GM18502 (cell line): ENCODE measurements at regions not wholly inside any gene's neighbourhood (a gene's known extent, or its start where the extent isn't known, plus 50 kb on each side); places are given as distances from the start of the nearest gene placed in this dataset.

Source experiments
- ATAC-seq: cut with Tn5 transposase; IDR thresholded peaks from one replicate; pipeline ENCODE4 v1.9.1; 2021; ENCODE audit warnings: mild to moderate bottlenecking; ENCODE audit not compliant: unreplicated experiment, poor library complexity

DNA sequence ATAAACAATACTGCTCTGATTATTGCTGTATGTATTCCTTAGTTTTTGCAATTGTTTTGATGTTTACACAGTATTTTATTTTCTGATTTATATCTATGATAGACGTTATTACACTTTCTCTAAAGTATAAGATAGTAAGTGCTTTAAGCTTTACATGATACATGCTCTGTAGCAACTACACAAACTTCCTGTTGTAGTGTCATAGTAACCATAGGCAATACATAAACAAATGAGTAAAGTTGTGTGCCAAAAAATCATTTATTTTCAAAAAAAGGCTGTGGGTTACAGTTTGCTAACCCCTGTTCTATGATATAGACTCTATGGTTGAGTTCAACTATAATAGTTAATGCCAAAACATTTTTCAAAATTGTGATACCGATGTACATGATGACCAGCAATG, 1156.4 kb downstream of the AMY1C start:
- no peak for ATAC-seq

DNA sequence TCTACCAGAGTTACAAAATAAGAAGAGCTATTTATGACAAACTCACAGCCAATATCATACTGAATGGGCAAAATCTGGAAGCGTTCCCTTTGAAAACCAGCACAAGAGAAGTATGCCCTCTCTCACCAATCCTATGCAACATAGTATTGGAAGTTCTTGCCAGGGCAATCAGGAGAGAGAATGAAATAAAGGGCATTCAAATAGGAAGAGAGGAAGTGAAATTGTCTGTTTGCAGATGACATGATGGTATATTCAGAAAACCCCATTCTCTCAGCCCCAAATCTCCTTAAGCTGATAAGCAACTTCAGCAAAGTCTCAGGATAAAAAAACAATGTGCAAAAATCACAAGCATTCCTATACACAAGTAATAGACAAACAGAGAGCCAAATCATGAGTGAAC, 1169.5 kb downstream of the AMY1C start:
- no peak for ATAC-seq

DNA sequence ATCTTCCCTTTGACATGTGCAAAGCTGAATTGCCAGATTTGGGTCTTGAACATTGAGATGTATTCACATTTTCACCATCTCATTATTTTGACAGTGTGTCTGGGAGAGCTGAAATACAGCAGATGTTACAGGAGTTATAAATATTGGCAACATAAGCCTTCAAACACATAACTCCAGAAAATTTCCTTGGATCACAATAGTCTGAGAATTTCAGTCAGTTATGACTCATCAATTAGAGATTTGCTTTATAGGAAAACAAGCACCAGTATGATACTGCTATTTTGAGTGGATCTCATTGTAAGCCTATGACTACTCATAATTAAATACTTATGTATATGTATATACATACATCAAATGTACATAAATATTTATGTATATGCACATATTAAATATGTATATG, 1171.8 kb downstream of the AMY1C start:
- no peak for ATAC-seq

DNA sequence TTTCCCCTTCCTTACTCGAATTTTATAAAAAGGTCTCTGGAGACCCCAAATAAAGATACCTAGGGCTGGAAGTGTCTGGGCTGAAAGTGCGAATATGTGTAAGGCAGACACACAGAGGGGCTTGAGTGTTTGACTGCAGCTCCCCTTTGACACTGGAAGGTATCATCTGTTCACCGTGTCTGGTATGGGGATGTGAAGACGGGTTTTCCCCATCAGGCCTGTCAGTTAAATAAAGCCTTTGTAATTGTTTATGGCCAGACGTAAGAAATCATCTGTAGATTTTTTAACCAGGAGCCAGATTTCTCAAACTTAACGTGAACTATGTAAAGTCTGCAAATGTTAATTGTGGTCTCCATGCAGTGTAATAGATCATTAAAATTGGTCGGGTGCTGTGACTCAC, 1173.4 kb downstream of the AMY1C start:
- ATAC-seq = no peak

DNA sequence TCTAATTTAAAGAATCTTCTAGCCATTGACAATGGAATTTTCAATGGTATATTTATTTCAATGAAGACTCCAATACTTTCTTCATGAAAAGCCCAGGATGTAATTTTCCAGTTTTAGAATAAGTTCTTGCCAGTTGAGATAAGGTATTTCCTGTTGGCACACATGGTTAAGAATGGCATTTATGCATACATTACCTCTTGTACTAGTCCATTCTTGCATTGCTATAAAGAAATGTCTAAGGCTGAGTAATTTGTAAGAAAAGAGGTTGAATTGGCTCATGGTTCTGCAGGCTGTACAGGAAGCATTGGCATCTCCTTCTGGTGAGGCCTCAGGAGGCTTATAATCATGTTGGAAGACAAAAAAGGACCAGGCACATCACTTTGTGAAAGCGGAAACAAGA, 1179.6 kb downstream of the AMY1C start:
- no peak for ATAC-seq

DNA sequence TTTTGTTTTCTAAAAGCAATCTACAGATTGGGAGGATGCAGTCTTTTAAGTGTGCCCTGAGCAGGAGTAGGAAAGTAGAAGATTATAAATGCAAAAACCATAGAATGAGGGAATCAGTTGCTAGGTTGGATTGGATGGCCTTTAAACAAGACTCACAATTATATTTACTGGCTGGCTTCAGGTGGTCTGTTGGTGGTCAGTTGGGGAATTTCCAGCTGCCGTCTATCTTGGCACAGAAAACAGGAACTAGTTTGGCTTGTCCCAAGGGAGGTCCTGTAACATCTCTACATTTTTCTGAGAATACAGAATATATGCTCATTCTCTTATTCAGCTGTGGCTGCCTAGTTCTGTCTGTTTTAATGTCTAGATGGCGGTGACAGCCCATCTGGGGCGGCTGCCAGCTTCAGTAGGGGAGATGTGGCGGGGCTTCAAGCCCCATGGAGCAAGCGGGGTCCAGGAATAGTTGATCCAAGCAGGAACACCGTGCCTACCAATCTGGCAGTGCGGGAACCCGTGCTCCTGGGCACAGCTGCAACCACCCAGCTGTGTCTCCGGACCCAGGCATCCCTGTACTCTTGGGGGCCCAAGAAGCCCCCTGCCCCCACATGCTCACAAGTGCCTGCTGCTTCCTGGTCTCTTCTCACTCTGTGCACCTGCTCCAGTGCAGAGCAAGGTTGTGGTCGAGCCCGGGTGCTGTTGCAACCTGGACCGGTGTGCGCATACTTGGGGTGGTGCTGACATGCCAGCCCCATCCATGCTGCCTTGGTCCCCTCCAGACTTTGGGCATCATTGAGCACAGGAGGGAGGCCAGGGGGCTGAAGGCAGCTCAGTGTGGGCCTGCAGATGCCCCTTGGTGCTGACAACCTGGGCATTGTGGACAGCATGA, 1182.6 kb downstream of the AMY1C start:
- ATAC-seq = peak; percentile 46

DNA sequence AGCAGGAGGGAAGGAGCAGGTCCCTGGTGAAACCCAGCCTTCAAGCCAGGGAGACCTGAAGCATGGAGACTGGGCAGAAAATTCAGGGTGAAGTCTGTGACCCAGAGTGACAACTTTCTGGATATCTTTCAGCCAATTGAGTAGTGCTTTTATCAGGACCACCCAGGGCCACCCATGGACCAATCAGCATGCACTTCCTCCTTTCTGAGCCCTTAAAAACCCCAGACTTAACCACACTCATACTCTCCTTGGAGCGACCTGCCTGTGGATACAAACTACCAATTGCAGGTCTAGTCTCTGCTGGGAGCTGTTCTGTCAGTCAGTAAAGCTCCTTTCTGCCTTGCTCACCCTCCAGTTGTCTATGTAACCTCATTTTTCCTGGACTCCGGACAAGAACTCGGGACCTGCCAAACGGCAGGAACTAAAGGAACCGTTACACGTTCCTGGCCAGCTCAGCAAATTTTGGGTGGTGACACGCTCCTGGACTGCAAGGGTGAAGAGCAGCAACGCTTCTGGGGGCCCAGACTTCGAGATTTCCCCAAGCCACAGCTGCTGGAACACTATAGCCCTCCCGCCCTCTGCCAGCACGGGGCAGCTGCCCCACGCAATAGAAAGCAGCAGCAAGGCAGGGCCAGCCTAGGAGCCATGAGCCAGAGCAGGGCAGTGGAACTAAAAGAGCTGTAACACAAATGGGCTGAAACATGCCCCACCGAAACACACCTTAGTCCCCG, 1183.4 kb downstream of the AMY1C start:
- peak; percentile 10 for ATAC-seq

DNA sequence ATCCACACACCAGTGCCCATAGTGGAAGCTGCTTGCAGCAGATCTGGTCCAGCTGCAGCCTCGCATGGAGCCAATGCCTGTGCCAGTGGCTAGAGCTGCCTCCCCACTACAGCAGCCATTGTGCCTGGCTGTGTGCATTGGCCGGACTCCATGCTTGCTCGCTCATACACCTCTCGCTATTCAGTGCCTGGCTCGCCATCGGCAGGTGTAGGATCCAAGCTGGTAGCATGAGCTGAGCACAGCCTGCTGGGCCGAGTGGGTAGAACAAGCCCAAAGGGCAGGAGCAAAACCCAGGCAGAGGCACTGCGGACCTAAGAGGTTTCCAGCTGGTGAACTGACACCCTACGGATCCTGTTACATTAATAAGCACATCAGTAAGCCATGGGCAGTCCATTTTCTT, 1184.1 kb downstream of the AMY1C start:
- ATAC-seq = no peak

DNA sequence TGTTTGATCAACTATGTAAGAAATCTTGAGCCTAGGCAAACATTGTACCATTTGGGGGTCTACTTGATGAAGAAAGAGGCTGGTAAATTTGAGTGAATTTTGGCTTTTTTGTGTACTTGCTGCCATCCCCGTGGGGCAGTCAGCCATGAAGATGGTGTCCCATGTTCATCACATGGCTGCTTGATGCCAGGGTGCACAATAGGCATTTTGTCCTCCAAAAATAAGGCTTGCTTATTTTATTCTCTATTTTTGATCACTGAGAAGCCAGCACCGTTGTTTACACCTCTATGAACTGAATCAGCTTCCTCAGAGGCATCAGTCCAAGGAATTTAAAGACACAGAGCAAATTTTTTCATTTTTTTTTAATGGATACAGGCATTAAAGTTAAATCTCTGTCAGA, 1195.7 kb downstream of the AMY1C start:
- ATAC-seq = no peak

DNA sequence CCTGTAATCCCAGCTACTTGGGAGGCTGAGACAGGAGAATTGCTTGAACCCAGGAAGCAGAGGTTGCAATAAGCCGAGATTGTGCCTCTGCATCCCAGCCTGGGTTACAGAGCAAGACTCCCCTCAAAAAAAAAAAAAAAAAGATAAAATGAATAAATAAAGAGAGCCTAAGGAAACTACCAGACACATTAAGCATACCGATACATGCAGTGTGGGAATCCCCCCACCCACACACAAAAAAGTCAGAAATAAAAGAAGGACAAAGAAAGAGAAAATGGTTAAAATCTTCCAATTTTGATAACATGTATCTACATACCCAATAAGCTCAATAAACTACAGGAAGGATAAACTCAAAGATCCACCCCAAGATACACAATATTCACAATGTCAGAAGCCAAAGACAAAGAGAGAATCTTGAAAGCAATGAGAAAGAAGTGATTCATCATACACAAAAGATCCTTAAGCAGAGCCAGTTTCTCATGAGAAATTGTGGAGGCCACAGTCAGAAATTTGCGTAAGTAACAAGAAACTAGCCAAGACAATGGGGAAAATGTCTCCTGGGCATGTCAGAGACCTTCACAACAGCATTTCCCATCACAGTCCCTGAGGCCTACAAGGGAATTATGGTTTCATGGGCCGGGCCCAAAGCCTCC, 1197.0 kb downstream of the AMY1C start:
- no peak for ATAC-seq

DNA sequence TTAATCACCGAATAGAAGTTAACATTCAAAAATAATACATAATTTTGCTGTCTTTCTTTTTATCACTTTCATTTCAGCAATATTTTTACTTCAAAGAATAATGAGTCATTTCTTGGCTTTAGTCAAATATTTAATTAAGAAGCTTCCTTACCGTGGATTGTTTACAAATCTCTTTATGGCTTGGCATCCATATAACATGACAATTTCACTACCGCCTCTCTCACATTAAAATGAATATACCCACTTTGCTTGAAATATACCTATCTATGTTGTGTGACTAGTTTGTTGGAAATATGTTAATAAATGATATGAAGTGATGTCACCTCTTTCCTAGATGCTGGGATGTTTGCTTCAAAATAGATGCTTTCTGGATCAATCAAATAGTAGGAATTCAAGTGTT, 1203.9 kb downstream of the AMY1C start:
- ATAC-seq = no peak

DNA sequence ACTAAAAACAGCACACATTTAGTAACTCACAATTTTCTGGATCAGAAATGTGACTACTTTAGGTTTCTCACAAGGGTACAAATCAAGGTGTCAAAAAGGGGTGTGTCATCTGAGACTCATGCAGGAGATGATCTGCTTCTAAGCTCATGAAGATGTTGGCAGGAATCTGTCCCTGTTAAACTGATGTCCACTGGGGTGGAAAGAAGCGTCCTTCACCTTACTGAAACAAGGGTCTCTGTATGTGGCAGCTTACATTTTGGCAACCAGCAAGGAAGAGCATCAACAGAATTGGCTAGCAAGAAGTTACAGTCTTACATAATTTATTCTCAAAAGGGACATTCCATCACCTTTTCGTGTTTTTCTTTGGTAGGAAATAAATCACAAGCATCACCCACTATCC, 1223.8 kb downstream of the AMY1C start:
- no peak for ATAC-seq

DNA sequence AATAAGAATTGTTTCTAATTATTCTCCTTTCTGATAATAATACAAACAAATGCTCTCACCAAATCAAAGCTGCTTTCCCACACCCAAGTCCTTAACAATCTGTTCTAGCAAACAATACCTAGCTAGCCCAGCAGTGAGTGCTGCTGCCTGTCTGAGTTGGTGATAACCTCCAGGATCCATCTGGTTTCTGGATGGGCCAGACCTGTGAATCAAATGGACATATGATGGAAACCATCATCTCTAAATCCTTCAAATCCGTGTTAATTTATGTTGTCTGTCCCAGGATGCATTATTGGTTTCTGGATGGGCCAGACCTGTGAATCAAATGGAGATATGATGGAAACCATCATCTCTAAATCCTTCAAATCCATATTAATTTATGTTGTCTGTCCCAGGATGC, 1230.0 kb downstream of the AMY1C start:
- ATAC-seq = no peak

DNA sequence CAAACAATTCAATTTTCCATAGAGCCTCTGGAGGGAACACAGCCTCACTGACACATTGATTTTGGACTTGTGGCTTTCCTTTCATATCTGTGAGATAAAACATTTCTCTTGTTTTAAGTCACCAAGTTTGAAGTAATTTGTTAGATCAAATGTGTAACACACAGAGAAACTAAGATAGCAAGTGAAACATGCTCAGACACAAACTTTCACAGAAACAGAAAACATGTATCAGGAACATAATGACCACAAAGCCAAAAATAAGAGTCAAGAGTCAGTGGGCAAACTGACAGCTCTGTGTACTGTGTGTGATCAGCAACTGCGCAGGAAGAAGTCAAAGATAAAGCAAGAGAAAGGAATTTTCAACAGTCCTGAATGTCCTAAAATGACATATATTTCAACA, 1237.5 kb downstream of the AMY1C start:
- ATAC-seq = peak; percentile 93

DNA sequence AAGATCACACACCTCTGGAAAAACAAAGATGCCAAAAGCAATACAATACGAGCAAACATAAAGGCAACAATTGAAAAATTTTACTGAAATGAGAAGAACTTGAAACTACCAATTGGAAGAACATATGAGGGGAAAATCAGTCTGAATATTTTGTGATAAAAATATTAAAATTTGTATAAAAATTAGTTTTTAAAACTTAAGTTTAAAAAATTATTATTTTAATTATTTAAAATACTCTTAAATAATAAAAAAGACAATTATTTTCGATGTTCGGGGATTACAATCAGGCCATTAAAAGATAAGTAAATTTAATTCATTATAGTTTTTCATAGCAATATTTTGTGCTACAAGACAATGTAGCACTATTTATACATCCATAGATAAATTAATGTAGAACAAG, 1239.3 kb downstream of the AMY1C start:
- ATAC-seq = no peak

DNA sequence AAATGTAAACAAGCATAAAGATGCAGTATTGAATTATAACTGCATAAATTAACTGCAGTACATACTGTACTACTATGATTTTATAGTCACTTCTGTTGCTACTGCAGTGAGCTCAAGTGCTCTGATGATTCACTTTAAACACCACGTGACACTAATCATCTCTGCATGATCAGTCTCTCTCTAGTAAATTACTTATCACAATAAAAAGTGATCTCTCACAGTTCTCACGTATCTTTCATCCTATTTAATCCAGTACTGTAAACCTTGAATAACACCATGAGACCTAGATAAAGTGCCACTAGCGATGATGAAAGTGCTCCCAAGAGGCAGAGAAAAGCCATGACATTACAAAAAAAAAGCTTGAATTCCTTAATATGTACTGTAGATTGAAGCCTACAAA, 1242.0 kb downstream of the AMY1C start:
- no peak for ATAC-seq

DNA sequence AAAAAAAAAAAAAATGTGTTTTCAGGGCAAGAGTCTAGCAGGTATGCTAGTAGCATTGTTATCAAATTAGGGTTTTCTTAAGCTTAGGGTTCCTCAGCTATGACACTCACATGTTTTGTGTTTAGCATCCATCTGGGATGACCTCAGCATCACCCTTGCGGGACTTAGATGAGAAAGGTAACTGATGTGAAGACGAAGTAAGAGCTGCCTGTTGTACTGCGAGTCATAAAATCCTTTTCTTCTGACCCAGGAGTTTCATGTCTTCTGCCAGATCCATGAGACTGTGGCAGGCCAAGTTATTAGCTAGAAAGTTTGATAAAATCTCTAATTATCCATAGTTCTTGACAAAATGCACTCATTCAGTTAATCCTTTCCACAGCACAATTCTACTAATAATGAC, 1251.1 kb downstream of the AMY1C start:
- no peak for ATAC-seq

DNA sequence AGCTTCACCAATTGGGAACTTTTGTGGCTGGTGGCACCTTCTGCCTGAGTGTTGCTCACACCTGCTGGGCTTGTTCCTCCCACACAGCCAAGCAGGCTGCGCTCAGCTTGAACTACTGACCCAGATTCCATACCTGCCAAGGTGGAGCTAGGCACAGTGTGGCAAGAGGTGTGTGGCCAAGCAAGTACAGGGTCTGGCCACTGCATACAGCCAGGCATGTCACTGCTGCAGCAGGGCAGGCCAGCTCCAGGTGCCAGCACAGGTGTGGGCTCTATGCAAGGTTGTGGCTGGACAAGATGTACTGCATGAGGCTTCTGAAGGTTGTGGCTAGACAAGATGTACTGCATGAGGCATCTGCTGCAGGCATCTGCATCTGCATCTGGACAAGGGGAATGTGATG, 1254.8 kb downstream of the AMY1C start:
- ATAC-seq = no peak

DNA sequence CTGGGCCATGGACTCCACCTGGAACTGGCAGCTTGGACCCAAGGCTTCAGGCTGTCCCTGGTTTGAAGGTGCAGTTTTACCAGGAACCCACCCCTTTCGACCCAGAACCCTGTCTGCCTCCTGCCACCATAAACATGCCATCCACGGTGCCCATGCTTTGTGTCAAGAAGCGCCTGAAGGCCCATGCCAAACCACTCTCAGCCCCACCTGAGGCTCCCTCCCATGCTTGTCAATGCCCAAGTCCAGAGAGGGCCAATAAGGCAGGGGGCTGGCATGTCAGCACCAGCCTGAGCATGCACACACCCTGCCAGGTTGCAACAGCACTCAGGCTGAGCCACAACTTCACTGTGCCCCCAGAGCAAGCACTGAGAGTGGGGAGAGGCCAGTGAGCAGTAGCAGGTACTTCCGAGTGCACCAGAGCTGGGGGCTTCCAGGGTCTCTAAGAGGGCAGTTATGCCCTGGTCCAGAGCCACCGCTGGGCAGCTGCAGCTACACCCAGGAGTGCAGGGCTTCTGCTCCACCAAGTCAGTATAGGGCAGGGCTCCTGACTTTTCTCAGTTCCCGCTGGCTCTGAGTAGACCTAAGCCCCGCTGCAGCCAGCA, 1256.0 kb downstream of the AMY1C start:
- ATAC-seq = no peak

DNA sequence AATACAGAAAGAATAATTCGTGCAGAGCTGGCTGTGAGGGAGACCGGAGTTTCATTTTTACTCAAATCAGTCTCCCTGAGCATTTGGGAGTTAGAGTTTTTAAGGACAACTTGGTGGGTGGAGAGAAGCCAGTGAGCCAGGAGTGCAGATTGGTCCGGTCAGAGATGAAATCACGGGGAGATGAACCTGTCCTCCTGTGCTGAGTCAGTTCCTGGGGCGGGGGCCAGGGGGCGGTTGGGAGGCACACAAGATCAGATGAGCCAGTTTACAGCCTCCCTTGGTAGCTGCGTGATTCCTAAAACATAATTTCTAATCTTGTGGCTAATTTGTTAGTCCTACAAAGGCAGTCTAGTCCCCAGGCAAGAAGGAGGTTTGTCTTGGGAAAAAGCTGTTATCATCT, 1267.9 kb downstream of the AMY1C start:
- ATAC-seq = no peak

DNA sequence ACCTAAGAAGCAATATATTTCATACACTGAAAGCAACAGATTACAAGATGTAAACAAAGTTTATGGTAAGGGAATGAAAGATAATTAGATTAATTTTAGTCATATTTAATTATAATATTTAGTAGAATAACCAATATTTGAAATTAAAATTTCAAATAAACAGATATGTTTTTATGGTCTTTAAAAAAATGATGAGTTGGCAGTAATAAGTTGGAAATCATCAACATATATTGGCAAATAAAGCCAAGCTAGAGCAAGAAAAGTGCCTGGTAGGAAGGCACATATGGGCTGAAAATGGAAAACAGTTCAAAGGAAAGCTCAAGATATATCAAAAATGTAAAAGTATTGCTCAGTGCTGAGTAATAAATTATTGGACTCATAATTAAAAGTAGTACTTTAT, 1274.0 kb downstream of the AMY1C start:
- ATAC-seq = no peak
